GM18951 (cell line): ENCODE measurements at regions not wholly inside any gene's neighbourhood (a gene's known extent, or its start where the extent isn't known, plus 50 kb on each side); places are given as distances from the start of the nearest gene placed in this dataset.

Source experiments
- POLR2A ChIP-seq: IDR thresholded peaks from 4 replicates; pipeline ENCODE4 v1.6.1; 2011; ENCODE audit warnings: mild to moderate bottlenecking; ENCODE audit not compliant: insufficient read length, insufficient read depth; ENCODE audit errors: extremely low read depth
- in situ Hi-C: fragments of 300-500 bp; cut with MboI; formaldehyde crosslinking; loops from one replicate; pipeline ENCODE4 v1.12.0; 2022; ENCODE audit warnings: low sequenced_read_pairs, mixed read lengths, inconsistent platforms; ENCODE audit not compliant: unreplicated experiment

DNA sequence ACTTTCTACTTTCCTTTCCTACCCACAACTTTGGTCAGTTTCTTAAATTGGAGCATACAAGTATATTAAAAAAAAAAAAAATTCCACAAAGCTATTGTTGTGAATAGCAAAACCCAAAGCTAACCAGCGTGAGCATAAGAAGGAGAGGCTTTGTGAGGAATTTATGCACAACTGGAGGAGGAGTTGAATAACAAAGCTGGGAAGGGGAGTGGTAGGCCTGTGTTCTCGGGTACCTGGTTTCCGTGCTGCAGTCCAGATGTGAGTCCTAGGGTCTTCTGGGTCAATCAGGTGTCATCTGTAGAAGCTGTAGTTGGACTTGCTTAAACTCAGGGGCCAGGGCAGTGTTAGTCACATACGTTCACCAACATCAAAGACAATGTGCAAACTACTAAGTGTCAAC lies 422.5 kb upstream of the SGCG start:
- TF ChIP-seq POLR2A, result no peak
- in situ Hi-C loops, result no loop called here

GRCh38 chr13:22761709-22762108 lies 419.1 kb upstream of the SGCG start:
- in situ Hi-C loops, result no loop called here
- no peak for TF ChIP-seq POLR2A

DNA sequence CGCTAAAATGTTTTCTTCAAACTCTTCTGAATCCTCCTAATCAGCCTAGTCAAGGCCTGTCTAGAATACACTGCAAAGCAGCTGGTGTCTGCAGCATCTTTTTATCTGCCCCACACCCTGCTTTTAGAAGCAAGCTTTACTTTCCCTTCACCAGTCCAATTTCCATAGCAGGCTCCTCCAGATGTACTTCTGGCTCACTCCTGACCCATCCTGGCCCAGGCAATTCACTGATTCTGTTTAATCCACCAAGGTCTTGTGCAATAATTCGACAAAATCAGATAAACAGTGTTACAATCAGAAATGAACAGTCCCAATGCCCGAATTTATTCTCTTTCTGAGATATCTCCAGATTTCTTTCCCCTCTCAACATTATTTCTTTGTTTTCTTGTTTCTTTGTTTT lies 415.2 kb upstream of the SGCG start:
- TF ChIP-seq POLR2A, result no peak

DNA sequence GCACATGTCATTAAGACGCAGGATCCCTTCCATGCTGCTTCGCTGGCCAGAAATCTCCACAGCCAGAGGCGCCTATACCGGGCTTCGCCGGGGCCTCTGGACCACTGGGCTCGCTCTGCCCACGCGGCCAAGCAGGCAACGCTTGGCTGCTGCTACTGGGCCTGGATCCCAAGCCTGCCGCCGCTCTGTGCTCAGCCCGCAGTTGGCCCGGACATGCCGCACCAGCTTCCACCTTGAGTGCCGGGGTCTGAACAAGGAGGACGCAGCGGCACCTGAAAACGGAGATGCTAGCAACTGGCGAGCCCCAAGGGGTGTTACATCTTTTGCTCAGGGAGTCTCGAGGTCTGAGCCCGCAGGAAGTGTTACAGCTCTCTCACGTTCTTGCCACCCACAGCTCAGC lies 409.9 kb upstream of the SGCG start:
- no peak for TF ChIP-seq POLR2A
- in situ Hi-C loops, result no loop called here

More for the DNA sequence above, 415.2 kb upstream of the SGCG start:
- in situ Hi-C loops, result no loop called here

DNA sequence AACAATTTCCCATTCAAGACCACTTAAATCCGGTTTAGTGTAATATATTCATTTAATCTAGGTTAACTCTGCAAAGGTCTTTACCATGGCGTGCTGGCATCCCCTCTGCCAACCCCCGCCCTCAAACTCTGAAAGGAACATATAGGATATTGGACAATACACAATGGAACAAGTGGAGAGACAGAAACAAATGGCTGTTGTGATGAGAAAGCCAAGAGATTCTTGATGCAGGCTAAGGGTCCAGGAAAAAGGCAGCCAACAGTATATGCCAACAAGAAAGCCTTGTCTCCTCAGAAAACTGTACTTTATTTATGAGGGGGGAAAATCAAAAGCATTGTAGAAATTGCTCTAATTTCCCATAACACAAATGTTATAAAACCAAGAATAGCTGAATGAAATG lies 407.3 kb upstream of the SGCG start:
- TF ChIP-seq POLR2A, result no peak
- in situ Hi-C loops, result no loop called here

- in situ Hi-C loops, result loop anchor here (25.0 kb wide), 1 partner anchor 1139 kb away; no protein-coding TSS in a partner anchor
Measured at GRCh38 chr13:22776394-22777186, 404.2 kb upstream of the SGCG start.

DNA sequence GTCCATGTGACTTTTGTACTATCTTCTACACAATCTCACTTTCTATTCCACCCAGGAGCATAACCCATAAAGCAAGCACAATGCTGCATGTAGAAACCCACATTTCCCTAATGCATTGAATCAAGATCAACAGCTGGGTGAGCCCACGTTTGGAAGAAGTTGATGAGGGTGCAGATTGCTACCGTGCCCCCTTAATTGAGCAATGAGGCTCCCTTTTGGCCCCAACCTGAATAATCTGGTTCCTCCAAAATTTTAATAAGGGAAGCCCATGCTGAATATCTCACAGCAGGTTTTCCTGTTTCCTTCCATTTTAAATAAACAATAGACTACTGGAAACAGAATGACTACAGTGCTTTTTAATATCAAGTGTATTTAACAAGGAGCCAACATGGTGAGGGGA lies 403.6 kb upstream of the SGCG start:
- TF ChIP-seq POLR2A, result no peak
- in situ Hi-C loops, result loop anchor here (25.0 kb wide), 1 partner anchor 1140 kb away; no protein-coding TSS in a partner anchor

More at GRCh38 chr13:22776394-22777186, 404.2 kb upstream of the SGCG start:
- TF ChIP-seq POLR2A, result no peak

DNA sequence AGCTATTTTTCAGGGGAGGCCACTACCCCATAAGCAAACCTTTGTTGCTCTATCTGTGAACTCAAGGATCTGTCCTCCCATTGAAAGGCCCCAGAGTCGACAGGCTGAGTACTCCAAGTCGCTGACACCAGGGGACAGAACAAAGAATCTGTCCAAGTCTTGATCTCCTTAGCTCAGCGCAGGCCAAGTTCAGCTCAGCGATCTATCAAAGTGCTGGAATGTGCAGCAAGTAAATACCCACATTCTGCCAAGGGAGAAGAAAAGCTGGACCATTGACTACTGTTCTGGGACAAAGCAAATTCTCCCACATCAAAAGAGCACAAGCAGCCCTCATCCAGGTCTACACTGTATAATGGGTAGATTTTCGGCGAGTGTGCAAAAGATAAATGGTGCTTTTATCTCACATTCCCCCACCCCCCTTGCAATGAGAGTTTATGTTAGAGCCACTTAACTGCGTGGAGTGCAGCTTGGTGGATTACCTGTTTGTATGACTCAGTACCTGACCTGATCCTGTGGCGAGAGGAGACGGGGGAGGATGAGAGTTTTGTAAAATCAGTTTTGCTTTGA lies 391.7 kb upstream of the SGCG start:
- in situ Hi-C loops, result loop anchor here (25.0 kb wide), 1 partner anchor 1152 kb away; no protein-coding TSS in a partner anchor
- no peak for TF ChIP-seq POLR2A

DNA sequence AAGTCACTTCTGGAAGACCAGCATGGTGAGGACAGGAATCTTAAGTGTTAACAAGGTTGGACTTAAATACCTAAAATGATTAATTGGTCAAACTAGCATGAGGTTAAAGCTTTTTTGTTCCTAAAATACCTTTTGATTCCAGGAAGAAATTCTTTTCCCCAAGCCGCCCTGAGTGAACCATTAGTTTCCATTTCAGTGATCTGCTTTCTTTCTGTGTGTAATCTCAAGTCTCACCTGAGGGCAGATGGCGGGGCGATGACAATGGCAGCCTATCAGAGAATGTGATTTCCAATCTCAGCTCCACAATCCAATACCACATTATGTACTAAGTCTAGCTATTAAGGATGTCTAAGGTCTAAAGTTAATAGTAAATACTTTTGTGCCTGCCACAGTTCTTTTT lies 390.9 kb upstream of the SGCG start:
- no peak for TF ChIP-seq POLR2A
- in situ Hi-C loops, result loop anchor here (25.0 kb wide), 1 partner anchor 1153 kb away; no protein-coding TSS in a partner anchor

- in situ Hi-C loops, result loop anchor here (25.0 kb wide), 1 partner anchor 1156 kb away; no protein-coding TSS in a partner anchor
- no peak for TF ChIP-seq POLR2A
Measured at GRCh38 chr13:22793598-22794134, 387.1 kb upstream of the SGCG start.

DNA sequence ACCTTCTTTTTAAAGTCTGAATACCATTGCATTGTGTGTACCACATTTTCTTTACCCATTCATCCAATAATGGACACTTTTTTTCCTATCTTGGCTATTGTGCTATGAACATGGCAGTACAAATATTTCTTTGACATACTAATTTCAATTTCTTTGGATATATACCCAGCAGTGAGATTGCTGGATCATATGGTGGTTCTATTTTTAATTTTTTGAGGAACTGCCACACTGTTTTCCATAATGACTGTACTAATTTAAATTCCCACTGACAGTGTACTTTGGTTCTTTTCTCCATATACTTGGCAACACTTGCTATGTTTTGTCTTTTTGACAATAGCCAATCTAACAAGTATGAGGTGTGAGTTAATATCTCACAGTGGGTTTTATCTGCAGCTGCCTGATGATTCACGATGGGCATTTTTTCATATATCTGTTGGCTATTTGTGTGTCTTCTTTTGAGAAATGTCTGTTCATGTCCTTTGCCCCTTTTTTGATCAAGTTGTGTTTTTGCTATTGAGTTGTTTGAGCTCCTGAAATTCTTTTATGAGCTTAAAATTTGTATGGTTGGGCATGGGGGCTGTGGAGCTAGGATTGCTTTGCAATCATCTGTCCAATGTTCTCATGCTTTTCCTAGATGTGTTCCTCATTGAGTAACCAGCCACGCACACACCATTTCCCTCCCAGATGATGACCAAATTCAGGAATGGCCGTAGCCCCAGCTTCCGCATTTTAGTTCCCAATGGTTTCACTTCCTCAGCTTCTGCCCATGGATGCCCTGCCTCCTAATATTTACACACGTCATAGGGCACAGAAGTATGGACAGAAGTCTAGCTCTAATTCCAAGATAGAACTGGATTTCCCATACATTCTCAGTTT lies 380.0 kb upstream of the SGCG start:
- in situ Hi-C loops, result loop anchor here (25.0 kb wide), 2 partner anchors 212 to 512 kb away; no protein-coding TSS in a partner anchor
- TF ChIP-seq POLR2A, result no peak

DNA sequence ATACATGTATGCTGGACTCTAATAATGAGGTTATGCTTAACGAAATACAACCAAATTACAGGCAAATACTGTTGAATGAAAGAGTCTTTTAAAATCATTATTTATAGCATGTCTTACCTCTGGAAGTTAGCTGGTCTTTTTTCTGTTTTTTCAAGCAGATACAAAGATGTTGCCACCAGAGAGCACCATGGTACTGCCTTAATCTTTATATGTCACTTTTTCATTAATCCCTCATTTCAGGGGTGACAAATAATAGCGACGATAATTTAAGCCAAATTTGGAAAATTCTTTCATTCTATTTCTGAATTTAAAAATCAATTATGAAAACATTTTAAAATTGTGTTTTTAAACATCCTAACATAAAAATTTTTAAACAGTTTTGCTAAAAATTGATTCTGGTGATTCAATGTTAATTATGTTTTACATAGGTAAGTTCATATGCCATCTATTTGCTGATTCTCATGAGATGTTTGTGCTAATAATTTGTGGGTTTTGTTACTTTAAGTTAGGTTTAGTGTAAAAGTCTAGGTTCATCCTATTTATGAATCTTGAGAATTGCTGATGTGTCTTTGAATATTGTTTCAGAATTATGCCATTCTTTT lies 379.3 kb upstream of the SGCG start:
- TF ChIP-seq POLR2A, result no peak
- in situ Hi-C loops, result loop anchor here (25.0 kb wide), 2 partner anchors 211 to 511 kb away; no protein-coding TSS in a partner anchor
